ENCODE measurements at regions not wholly inside any gene's neighbourhood (a gene's known extent, or its start where the extent isn't known, plus 50 kb on each side); places are given as distances from the start of the nearest gene placed in this dataset.

DNA sequence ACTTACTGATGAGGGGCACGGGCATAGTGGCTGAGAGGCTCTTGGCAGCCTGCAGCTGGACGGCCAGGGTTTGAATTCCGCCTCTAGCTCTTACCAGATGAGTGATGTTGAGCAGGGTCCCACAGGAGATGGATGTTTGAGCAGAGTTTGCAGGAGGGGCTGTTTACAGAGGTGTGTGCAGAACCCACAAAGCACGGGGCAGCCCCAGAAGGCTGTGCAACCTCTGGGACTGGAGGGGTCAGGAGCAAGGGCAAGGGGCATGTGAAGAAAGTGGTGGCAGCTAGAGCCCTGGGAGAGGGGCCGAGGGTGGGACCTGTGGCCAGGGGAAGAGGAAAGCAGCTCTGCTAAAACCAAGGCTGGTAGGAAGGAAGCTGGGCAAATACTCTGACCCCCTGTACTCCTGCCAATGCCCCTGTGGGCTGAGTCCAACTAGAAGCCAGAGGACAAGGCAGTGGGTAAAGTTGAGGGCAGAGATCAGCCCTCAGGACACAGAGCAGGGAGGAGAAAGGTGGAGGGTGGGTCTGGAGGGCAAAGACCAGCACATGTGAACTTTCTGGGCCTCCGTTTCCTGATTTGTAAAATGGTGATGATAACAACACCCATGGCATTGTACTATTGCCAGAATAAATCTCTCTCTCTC is 53.9 kb upstream of the ITGA11 start:
- no peaks in the 10 kb centered on the region for H3K36me3 ChIP-seq (ENCODE audit: control insufficient read depth in 2 of 4, insufficient read depth in 4 of 4, low read length in 3 of 4)
- peaks cover 0 to 4% (median 0%) of the 10 kb centered on the region in 4 experiments; a peak in 2 of 7 replicates for H3K27me3 ChIP-seq (replicated peaks in 1 of 4; ENCODE audit: control insufficient read depth in 3 of 4, extremely low read depth in 1 of 4, insufficient read depth in 3 of 4, low read length in 3 of 4)
- H4K8ac ChIP-seq (ENCODE audit: extremely low read depth, insufficient read depth, low read length) = no peak overlapping the region
- H3K9ac ChIP-seq (replicated peaks in 1 of 4; ENCODE audit: extremely low read depth in 1 of 4, low read depth in 3 of 4, low read length in 3 of 4) = no peak overlapping the region
- H3K4ac ChIP-seq (replicated peaks; ENCODE audit: insufficient read length, low read depth, low read length) = no peak overlapping the region
- H3K27ac ChIP-seq (ENCODE audit: low read depth, low read length) = no peak overlapping the region
- H2AFZ ChIP-seq (ENCODE audit: low read length) = 0 out of 2 replicates have a peak overlapping the region, but pooled peaks have one; percentile 6
- no peak overlapping the region for H2BK12ac ChIP-seq (ENCODE audit: low read depth, low read length)
- H3K23ac ChIP-seq (ENCODE audit: insufficient read length) = no peak overlapping the region
- H3K23me2 ChIP-seq (ENCODE audit: low read depth, low read length) = no peaks in the 10 kb centered on the region
- H3K4me2 ChIP-seq (ENCODE audit: insufficient read depth in 1 of 2, low read depth in 2 of 2, low read length in 2 of 2) = no peak overlapping the region
- no peak overlapping the region for H3K4me3 ChIP-seq (ENCODE audit: extremely low read depth in 1 of 4, insufficient read depth in 2 of 4, low read depth in 3 of 4, low read length in 4 of 4)
- H2BK15ac ChIP-seq (ENCODE audit: low read length) = peak overlapping the region; percentile 83; the same call in 1 of the 2 replicates
- H3K79me1 ChIP-seq (ENCODE audit: low read depth, low read length) = no peaks in the 10 kb centered on the region
- DNase-seq (ENCODE audit: low read depth in 1 of 2, low spot score in 2 of 2) = no peak
- 82% methylated on average over 6 of the region's 6 CpGs; no CpG with 5 or more reads in 1 of the 2 experiments for WGBS, 2 experiments (ENCODE audit: extremely low coverage in 1 of 2, insufficient coverage in 1 of 2, insufficient read length in 1 of 2, insufficient replicate concordance in 2 of 2, low coverage in 1 of 2, low lambda C conversion rate in 2 of 2, missing lambda C conversion rate in 1 of 2)
- H3K9me3 ChIP-seq (ENCODE audit: insufficient read depth in 2 of 2, low read depth in 1 of 2, low read length in 1 of 2) = no peaks in the 10 kb centered on the region
- H2AK5ac ChIP-seq (ENCODE audit: low read depth, low read length) = no peak overlapping the region
- H4K20me1 ChIP-seq (replicated peaks in 1 of 2; ENCODE audit: control insufficient read depth in 1 of 2, insufficient read depth in 2 of 2, low read length in 2 of 2) = no peaks in the 10 kb centered on the region
- H4K5ac ChIP-seq (ENCODE audit: insufficient read length, low read depth, low read length) = no peak overlapping the region
- H2BK120ac ChIP-seq (replicated peaks; ENCODE audit: low read depth, low read length) = no peak overlapping the region
- CTCF ChIA-PET (ENCODE audit: partially characterized antibody) = interaction anchor here (0.5 to 2.2 kb wide), 4 partner anchors 13 to 188 kb away, joined by 3 to 7 read pairs (median 4); no protein-coding TSS in a partner anchor
- no peaks in the 10 kb centered on the region for H3K79me2 ChIP-seq (ENCODE audit: control insufficient read depth in 1 of 2, insufficient read depth in 2 of 2, low read length in 2 of 2)
- no peak for FAIRE-seq
- POLR2A ChIA-PET (ENCODE audit: partially characterized antibody) = no interaction called here
- H2BK5ac ChIP-seq (ENCODE audit: low read depth, low read length) = no peak overlapping the region
- H3K14ac ChIP-seq (ENCODE audit: insufficient read length) = no peak overlapping the region
- no peak overlapping the region for H3K56ac ChIP-seq (replicated peaks; ENCODE audit: insufficient read length, low read depth, low read length)
- 0 out of 7 replicates have a peak, but pooled peaks cover 0 to 2% (median 0%) of the 10 kb centered on the region in 4 experiments for H3K4me1 ChIP-seq (replicated peaks in 1 of 4; ENCODE audit: control insufficient read depth in 3 of 4, insufficient read depth in 4 of 4, low read length in 3 of 4)
- H2BK20ac ChIP-seq (ENCODE audit: low read length) = no peak overlapping the region
- no peak overlapping the region for H3K18ac ChIP-seq (ENCODE audit: extremely low read depth, low read length)
- no peak overlapping the region for H4K91ac ChIP-seq (replicated peaks; ENCODE audit: insufficient read length, low read length)
- TF ChIP-seq TCF12 (IDR thresholded peaks at IDR 0.05; ENCODE audit: low read depth, low read length) = no peak
- no peak for TF ChIP-seq HDAC6 (IDR thresholded peaks at IDR 0.05; ENCODE audit: low read depth, low read length)
- TF ChIP-seq KDM1A (IDR thresholded peaks at IDR 0.05; ENCODE audit: borderline replicate concordance, low read length) = no peak
- TF ChIP-seq RAD21 (IDR thresholded peaks at IDR 0.05 in 1 of 2, conservative IDR thresholded peaks at IDR 0.05 in 1 of 2; ENCODE audit: low read depth in 2 of 2, low read length in 2 of 2) = no peak
- TF ChIP-seq, protein P1, sequence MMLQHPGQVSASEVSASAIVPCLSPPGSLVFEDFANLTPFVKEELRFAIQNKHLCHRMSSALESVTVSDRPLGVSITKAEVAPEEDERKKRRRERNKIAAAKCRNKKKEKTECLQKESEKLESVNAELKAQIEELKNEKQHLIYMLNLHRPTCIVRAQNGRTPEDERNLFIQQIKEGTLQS (IDR thresholded peaks at IDR 0.05; ENCODE audit: insufficient read depth, low read depth, low read length) = no peak
- TF ChIP-seq SRF (IDR thresholded peaks at IDR 0.05; ENCODE audit: low read depth, low read length) = no peak
- no peak for TF ChIP-seq ZNF274 (IDR thresholded peaks at IDR 0.05; ENCODE audit: borderline replicate concordance, extremely low read depth, low read length)
- no peak for TF ChIP-seq BRCA1 (IDR thresholded peaks at IDR 0.05; ENCODE audit: low read depth, low read length)
- no peak for TF ChIP-seq CHD1 (IDR thresholded peaks at IDR 0.05; ENCODE audit: low read depth, low read length)
- TF ChIP-seq TEAD4 (IDR thresholded peaks at IDR 0.05; ENCODE audit: low read depth, low read length) = no peak
- TF ChIP-seq JUND (IDR thresholded peaks at IDR 0.05; ENCODE audit: low read length) = no peak
- TF ChIP-seq CTBP2 (IDR thresholded peaks at IDR 0.05; ENCODE audit: borderline replicate concordance, insufficient read depth, insufficient read length, low read length) = no peak
- no peak for TF ChIP-seq BCL11A (IDR thresholded peaks at IDR 0.05; ENCODE audit: low read depth in 2 of 2, low read length in 2 of 2)
